HG03457 (cell line): ENCODE measurements at regions not wholly inside any gene's neighbourhood (a gene's known extent, or its start where the extent isn't known, plus 50 kb on each side); places are given as distances from the start of the nearest gene placed in this dataset.

Experiments
- ATAC-seq: cut with Tn5 transposase; IDR thresholded peaks from one replicate; pipeline ENCODE4 v1.9.1; 2021; ENCODE audit warnings: moderate number of reproducible peaks; ENCODE audit not compliant: unreplicated experiment

DNA sequence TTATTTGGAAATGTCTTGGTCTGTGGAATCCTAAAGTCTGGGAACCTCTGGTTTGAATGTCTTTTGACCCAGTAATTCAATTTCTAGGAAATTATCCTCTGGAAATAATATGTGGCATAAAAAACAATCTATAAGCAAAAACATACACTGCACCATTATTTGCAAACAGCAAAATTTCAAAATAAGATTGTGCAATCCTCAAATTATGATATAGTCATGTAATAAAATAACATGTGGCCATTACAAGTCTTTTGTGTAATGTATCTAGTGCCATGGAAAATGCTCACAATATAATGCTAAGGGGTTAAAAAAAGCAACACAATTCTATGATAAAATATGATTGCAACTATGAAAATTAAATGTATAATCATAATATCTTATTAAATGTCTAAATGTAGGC, 312.9 kb upstream of the RUNX1 start:
- no peak for ATAC-seq

DNA sequence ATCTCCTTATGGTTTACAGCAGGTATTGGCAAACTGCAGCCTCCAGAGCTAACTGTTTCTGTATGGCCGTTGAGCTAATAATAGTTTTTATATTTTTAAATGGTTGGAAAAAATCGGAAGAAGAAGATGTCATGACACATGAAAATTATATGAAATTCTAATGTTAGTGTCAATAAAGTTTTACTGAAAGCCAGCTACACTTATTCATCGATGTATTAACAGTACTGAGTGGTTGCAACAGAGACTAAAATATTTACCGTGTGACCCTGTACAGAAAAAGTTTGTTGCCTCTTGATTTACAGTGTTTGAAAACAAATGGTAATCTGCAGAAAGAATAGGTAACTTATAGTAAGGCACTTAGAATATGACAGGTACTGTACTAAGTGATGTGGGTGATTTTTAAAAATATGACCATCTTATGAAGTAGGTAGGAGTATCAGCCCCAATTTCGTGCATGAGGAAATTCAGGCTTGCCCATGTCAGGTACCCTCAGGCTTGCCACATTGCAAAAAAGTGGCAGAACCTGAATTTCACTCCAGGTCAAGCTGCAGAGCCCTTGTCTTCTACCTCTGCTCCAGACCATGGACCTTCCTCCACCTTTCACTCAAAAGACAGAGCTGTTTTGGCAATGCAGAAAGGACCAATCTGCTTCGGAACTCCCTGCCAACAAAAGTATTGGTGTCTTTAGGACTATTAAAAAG, 311.9 kb upstream of the RUNX1 start:
- ATAC-seq, result no peak

DNA sequence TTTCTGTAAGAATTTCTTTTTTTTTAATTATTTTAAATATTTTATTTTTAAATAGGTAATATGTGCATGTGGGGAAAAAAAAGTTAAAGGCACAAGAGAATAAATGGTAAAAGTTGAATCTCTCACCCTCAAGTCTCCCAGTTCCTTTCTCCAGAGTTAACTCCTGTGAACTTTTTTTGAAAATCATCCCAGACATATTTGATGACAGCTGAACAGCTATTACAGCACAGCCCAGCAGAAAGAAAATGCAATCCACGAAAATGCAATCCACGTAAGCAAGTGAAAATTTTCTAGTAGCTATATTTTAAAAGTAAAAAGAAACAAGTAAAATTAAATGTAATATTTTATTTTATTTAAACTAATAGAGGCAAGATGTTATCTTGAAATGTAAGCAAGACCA, 310.0 kb upstream of the RUNX1 start:
- ATAC-seq, result no peak

DNA sequence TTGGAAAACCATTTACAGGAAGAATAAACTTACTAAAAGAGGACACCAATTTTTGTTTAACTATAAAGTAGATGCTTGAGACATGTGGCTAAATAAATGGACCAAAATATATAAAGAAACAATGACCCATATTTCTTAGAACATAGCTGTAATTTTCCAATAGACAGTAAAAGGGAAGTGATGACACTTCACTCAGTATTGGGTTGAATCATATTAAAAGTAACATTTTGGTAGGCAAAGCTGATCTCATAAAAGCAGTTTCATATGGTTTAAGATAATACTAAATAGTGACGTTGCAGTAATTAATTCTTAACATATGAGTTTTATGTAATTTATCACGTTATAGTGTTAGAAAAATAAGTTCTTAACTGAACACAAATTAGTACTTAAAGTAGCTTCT, 308.9 kb upstream of the RUNX1 start:
- ATAC-seq, result no peak

DNA sequence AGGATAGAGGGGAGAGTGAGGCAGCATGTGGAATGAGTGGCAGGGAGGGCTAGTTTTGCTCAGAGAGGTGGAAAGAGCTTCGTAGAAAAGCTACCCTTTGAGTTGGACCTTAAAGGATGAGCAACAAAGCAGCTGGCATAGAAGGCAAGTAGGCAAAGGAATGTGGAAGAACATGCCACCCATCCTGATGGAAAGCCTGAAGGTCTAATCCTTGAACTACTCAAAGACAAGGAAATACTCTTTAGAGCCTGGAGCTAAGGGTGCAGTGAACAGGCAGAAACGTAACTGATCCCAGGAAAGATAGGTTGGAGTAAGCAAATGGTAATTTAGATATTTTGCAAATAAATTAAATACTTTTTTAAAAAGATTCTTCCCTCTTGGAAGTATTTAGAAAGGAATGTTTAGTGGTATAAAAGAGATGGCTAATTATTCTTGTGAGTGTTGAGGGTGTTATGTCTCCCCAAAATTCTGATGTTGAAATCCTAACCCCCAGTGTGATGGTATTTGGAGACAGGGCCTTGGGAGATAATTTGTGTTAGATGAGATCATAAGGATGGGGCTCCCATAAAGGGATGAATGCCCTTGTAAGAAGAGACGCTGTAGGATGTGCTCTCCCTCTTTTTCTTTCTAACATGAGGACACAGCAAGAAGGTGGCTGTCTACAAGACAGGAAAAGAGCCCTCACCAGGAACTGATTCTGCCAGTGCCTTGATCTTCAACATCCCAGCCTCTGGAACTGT, 308.1 kb upstream of the RUNX1 start:
- no peak for ATAC-seq

DNA sequence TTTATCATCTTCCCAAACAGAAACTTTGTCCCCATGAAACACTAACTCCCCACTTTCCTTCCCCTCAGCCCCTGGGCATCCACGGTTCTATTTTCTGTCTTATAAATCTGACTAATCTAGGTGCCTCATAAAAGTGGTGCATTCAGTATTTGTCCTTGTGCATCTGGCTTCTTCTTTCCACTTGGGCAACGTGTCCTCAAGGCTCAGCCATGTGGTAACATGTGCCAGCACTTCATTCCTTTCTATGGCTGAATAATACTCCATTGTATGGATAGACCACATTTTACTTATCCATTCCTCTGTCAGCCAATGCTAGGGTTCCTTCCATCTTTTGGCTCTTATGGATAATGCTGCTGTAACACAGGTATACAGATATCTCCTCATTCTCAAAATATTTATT, 305.0 kb upstream of the RUNX1 start:
- no peak for ATAC-seq

DNA sequence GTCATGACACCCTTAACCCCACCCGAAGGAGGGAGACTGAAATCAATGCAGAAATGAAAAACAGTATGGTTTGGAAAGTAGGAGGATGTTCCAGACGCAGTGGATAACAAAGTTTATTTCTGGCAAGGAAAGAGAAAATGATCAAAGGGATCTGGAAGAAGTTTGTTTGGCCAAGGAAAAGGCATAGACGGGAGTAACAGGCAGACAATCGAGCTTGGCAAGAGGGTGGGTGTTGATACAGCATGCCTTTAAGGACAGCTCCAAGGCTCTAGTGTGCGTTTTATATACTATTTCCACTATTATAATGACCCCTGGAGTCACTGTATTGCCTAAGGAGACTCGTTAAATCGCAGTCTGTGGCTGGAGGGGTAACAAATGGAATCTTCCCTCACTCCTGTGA, 303.7 kb upstream of the RUNX1 start:
- no peak for ATAC-seq

DNA sequence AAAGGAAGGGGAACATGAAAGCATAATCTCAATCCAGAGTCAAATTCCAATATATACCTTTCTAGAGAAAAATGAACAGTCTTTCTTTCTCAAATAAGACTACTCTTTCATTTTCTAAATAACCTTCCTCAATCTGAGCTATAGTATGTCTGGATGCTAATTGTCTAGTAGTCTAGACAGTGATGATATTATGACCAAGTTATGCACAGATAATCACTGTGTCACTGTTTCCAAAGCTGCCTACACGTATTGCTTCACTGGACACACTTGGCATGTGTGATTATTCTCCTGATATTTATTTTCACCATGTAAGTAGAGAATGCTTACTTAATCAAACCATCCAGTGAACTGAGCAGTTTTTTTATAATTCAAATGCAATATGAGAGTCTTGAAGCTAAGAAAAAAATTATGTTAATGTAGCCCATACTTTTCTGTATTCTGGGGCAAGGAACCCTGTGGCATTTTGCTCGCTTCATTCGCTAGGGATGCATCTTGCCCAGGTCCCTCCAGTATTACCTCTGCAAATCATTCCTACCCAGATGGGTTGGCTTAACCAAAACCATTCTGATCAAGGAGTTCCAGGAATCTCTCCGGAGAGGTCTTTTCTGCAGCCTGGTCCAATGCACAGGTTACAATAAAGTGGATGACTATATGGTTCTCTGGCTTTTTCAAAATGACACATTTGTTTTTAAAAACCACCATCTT, 303.1 kb upstream of the RUNX1 start:
- no peak for ATAC-seq

DNA sequence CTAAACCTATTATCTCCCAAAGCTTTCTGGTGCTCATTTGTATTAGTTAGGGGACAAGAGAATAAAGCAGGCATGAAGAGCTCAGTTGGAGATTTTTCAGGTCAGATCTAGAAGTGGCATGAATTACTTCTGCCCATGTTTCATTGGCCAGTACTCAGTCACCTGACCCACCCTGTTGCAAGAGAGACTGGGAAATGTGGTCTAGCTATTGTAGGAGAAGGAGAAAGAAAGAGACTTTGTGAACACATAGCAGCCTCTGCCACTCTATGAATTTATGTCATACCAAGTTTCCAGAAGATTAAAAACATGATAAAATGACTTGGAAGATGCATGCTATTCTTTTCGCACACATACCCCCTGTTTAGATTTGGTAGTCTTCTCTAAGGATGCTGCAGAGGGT, 302.3 kb upstream of the RUNX1 start:
- no peak for ATAC-seq

DNA sequence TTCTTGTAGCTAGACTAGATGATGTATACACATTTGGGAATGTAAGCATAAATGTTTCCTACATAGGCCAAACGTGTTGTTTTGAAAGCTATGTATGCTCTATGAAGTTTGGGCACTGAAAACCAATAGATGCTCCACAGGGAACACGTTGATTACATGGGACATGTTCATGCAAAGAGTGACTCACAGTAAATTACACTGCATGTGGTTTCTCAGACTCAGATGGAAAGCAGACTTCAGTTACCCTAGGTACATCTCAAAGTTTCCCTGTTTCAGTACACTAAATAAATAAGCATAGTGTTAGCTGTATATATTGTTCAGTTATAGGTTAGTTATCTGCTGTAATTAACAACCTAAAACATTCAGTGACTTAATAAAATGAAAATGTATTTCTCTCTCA, 301.9 kb upstream of the RUNX1 start:
- ATAC-seq, result no peak

DNA sequence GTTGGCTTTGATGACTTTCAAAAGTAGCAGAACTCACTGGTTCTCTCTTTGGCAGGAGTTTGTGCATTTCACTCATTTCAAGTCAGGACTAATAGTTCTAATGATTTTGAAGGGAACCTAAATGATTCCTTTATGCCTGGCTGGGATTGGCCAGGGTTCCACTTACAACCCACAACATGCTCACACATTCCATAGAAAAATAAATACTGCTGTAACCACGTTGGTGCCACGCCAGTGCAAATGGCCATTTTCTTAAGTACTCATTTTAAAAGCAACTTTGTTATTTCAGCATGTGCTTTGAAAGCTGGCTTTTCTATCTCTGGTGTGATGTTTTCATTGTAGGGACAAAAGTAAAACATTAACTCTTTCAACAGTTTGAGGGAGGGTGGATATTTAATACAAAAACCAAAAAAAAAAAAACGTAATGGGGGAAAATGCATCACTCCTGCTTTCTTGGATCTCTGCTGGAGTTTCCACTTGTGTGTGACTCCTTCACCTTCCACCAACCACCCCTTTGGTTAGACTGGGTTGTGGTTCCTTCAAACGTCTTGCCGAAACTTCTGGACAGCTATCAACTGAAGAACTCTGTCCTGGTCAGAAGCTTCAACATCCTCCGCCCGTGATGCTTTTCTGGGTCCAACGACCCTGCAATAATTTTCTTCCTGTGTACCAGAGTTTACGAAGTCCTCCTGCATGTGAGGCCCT, 300.4 kb upstream of the RUNX1 start:
- ATAC-seq, result no peak

DNA sequence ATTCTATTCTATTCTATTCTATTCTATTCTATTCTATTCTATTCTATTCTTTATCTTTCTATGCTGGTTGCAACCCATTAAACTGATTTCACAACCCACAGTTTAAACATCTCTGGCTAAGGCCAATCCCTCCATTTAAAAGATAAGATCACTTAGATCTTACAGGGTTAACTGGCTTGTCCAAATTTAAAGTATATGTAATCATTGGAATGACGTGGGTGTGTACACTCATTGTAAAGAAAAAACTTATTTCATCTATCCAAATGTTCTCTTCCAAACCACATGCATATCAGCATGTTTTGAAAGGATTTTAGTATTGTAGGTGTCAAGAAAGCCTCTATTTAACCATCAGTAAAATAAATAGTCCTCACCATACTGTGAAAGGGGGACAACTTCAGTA, 299.6 kb upstream of the RUNX1 start:
- no peak for ATAC-seq

DNA sequence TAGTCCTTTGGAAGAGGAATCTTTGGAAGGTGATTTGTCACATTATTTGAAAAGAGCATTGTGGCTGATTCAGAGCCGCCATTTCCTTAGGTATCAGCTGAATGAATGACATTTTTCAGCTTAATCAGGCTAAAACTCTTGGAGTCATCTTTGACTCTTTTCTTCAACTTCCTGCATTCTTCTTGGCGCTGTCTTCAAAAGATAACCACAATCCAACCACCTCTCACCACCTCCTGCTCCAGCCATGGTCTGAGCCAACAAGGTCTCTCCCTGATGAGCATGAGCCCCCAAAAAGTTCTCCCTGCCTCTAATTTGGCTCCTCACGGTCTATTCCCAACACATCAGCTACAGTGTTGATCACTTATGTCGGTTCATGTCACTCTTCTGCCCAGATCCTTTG, 297.6 kb upstream of the RUNX1 start:
- no peak for ATAC-seq

DNA sequence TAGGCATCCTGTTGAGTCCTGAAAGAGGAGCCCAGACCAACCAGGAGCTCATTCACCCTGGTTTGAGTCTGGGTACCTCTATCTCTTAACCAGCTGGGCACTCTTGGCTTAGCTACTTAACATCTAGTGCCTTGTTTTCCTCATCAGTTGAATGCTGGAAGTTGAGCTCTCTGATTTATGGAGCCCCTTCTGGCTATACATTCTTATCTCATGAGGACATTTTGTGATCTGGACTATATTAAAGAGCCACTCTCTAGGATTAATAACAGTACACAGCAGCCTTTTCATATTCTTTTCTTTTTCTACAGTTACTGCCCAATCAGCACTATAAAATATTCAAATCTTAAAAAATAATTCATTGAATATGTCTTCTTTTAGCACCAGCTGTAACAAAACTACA, 296.9 kb upstream of the RUNX1 start:
- ATAC-seq, result no peak

DNA sequence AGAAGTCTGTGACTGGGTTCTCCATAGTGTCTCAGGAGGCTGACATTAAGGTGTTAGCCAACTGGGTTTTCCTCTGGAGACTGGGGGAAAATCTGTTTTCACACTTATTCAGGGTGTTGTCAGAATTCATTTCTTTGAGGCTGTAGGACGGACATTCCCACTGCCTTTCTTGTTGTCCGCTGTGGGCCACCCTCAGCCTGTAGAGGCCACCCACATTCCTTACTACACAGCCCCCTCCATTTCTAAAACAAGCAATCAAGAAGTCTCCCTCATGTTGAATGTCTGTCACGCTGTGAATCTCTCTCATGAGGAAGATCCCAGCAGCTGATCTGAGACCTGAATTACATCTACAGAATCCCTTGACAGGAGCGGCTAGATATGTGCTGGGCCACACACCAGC, 295.5 kb upstream of the RUNX1 start:
- ATAC-seq, result no peak

DNA sequence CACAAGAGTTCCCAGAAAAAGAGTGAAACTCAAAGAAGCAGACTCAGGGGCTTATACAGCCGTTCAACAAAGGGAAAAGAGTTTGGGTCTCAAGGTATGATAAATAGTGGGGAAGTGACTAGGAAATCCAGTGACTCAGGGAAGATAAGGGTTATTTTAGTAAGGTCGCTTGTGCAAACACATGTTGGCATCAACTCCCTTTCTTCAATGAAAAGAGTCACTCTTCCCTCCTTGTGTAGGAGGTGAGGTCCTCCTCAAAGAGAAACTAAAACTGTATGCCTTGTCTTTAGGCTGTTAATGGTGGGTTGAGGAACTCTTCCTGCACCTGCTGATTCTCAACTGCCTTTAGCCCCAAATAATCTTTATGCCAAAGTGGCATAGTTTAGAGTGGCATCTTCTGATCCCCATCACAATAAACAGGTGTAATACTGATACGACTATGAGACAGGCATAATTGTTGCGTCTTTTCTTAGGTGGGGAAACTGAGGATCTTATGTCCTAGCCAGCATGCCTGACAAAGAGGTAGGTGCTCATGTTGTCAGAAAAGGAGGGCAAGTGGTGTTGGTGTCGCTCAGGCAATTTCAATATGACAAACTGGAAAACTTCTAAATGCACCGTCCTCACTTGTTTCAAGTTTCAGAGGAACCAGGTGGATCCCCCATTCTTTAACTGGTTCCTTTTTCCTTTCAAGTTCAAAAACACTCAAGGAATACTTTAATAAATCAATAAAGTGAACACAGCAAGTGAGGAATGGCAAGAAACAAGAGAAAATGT, 294.1 kb upstream of the RUNX1 start:
- ATAC-seq, result no peak

DNA sequence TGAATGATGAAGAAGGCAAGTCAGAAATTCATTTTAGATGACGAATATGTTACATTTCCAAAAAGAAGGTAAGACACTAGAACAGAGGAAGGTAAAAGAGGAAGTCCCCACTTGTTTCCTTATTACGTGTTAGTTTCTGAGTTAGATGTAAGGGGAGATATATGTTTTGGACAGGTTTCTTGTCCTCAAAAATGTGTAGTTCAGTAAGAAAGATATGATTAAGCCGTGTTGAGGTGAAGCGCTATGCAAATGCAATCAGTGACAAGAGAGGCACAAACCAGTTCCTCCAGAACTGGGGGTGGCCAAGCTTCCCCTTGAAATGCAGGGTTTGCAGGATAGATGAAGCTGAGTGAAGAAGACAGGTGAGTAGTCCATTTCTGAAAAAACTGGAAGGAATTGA, 293.3 kb upstream of the RUNX1 start:
- ATAC-seq, result no peak

DNA sequence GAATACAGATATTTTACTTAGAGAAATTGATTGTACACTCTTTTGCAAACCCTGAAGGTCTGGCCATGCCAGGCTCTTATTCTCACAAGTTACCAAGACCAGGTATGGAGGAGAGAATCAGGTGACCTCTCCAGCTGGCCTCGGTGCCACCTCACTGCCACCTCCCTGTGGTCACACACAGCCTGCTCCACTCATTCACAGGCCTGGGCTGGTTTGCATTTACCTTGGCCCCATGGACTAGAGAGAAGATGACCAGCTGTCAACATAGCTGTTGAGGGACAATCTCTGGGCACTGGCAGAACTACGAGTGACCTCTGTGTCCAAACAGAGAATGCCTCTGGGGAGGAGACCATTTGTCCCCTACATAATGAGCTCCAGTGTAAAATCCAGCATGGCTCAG, 291.2 kb upstream of the RUNX1 start:
- ATAC-seq, result no peak

DNA sequence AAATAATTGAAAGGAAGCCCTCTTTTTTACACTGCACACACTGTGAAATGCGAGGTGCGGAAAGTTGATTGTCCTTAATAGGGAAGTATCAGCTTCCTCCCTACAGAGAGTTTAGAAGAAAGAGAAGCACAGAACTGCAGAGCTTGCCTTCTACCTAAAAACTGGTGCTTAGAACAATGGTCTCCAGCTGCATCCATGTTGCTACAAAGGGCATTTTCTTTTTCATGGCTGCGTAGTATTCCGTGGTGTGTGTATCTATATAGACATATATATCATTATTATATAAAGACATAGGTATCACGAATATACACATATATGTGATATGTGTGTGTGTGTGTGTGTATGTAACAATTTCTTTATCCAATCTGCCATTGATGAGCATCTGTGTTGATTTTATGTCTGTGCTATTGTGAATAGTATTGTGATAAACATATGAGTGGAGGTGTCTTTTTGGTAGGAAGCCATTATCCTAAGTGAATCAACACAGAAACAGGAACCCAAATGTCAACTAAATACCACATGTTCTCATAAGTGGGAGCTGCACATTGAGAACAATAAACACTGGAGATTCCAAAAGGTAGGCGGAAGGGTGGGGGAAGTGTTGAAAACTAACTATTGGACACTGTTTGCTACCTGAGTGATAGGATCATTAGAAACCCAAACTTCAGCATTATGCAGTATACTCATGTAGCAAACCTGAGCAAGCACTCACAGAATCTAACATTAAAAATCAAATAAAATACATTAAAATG, 290.0 kb upstream of the RUNX1 start:
- no peak for ATAC-seq

DNA sequence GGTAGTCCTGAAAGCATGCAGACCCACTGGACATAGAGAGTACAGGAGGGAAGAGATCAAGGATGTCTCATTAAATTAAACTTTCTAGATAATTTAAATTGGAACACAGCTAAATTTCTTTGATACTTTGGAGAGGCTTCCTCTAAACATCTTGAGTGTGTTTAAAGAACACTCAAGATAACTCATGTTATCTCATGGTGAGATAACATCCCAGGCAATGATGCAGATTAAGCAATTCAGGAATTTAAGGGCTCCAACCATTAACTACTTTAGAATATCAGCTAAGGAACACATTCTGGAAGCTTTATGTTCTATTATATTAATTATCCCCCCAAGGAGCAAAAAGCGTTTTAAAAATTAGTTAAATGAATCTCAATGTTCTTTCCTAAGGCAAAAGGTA, 289.2 kb upstream of the RUNX1 start:
- no peak for ATAC-seq
